ENCODE measurements at regions not wholly inside any gene's neighbourhood (a gene's known extent, or its start where the extent isn't known, plus 50 kb on each side); places are given as distances from the start of the nearest gene placed in this dataset.
"Not testable (repeated sequence)": the region's sequence is repeated elsewhere in the genome, so short reads cannot be mapped to it uniquely, and the experiment has no call there.

DNA sequence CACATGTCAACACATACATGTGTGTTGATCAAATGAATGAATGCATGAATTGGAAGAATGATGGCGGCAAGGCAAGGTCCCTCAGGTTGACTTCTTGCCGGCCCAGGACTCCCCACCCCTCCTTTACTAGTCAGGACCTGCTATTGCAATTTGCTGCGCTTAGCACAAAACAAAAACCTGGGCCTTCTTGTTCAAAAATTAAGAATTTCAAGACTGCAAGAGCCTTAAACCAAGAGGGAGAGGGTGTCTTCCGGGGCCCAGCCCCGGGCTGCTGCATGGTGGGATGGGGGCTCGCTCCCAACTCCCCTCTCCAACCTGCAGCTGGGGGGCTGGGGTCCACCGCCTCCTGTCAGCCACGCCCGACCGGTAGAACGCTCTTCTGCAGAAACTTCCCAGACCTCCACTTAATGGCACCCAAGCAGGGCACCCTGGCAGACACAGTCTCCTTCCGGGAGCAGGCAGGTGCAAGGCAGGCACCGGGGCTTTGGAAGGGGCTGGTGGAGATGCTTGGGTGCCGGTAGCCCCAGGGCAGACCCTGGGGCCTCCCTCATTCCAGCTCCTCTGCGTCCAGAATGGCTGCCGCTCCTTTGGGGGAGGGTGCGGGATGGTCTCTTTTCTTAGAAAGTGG lies 2896.5 kb downstream of the RPIA start:
- DNase-seq (ENCODE audit: low read depth); in situ Hi-C loops (cut with HindIII; ENCODE audit: low pct_unique_long_range_greater_than_20kb, low sequenced_read_pairs): not testable (repeated sequence)

DNA sequence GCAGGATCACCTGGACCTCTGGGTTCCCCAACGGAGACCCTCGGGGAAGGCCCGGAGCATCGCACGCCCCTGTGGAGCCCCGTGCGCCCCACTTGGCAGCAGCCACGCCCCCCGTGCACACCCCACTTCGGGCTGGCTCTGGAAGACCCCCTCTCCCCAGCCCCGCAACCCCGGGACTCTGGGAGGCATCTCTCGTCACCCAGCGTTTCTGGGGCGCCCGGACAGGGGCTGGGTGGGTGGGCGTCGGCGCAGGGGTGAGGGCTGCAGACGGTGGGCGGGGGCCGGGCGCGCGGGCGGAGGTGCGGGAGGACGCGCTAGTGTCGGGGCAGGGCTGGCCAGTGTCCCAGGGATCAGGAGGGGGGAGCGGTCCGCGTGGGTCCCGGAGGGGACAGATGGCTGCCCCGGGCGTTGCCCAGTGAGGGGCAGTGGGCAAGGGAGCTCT lies 2897.3 kb downstream of the RPIA start:
- in situ Hi-C loops (cut with HindIII; ENCODE audit: low pct_unique_long_range_greater_than_20kb, low sequenced_read_pairs); DNase-seq (ENCODE audit: low read depth): not testable (repeated sequence)

DNA sequence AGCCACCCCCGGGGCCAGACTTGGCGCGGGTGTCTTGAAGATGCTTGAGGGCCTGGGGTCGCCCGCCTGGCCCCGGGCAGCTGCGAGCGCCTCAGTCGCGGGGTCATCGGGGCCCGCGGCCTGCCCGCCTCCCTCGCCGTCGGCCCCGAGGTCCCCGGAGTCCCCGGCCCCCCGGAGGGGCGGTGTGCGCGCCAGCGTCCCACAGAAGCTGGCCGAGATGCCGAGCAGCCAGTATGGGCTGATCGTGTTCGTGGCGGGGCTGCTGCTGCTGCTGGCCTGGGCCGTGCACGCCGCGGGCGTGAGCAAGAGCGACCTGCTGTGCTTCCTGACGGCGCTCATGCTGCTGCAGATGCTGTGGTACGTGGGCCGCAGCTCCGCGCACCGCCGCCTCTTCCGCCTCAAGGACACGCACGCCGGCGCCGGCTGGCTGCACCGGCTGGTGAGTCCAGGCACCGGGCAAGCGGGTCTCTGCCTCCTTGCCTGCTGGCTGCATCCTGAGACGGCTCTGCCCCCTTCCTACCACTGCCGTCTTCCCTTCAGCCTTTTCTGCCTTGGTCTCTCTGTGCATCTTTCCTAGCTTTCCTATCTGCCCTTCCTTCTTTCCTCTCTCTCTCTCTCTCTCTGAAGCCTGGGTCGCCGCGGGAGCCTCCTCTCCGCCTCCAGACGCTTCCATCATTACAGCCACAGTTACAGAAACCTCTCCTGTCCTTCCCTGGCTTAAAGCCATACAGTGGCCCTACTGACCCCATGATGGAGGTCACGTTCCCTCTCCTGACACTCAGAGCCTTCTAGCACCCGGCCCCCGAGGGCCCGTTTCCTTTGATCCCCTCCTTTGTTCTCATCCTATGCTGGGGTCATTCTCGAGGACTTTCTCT lies 2898.2 kb downstream of the RPIA start:
- in situ Hi-C loops (cut with HindIII; ENCODE audit: low pct_unique_long_range_greater_than_20kb, low sequenced_read_pairs); DNase-seq (ENCODE audit: low read depth): not testable (repeated sequence)

- DNase-seq (ENCODE audit: low read depth); in situ Hi-C loops (cut with HindIII; ENCODE audit: low pct_unique_long_range_greater_than_20kb, low sequenced_read_pairs): not testable (repeated sequence)
These were observed 2898.9 kb downstream of the RPIA start for GRCh38 chr2:91590381-91590780.

GRCh38 chr2:91591066-91591465 lies 2899.6 kb downstream of the RPIA start:
- DNase-seq (ENCODE audit: low read depth); in situ Hi-C loops (cut with HindIII; ENCODE audit: low pct_unique_long_range_greater_than_20kb, low sequenced_read_pairs): not testable (repeated sequence)

- DNase-seq (ENCODE audit: low read depth); in situ Hi-C loops (cut with HindIII; ENCODE audit: low pct_unique_long_range_greater_than_20kb, low sequenced_read_pairs): not testable (repeated sequence)
These were observed 2906.0 kb downstream of the RPIA start for GRCh38 chr2:91597436-91597835.

- peak; percentile 63 for DNase-seq (ENCODE audit: low read depth)
- in situ Hi-C loops (cut with HindIII; ENCODE audit: low pct_unique_long_range_greater_than_20kb, low sequenced_read_pairs), result not testable (repeated sequence)
These were observed 2907.0 kb downstream of the RPIA start for GRCh38 chr2:91598519-91598918.

DNA sequence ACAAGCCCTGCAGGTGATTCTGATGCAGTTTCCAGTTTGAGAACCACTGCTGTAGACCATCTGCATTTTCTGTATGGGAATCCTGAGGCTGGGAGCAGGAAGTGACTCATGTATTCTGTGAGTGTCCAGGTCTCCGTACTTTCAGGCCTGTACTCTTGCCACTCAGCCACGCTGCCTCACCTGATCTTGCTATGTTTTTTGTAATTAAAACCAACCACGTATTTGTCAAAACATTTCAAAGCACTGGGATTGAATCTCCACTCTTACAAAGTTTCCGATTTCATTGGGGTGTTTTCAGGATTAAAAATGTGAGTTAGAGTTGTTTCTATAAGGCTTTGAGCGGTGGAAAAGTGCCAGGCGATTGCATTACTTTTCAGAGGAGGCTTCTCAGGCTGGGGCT lies 2907.5 kb downstream of the RPIA start:
- in situ Hi-C loops (cut with HindIII; ENCODE audit: low pct_unique_long_range_greater_than_20kb, low sequenced_read_pairs), result not testable (repeated sequence)
- DNase-seq (ENCODE audit: low read depth), result peak; percentile 46

GRCh38 chr2:91602860-91603259 lies 2911.4 kb downstream of the RPIA start:
- DNase-seq (ENCODE audit: low read depth); in situ Hi-C loops (cut with HindIII; ENCODE audit: low pct_unique_long_range_greater_than_20kb, low sequenced_read_pairs): not testable (repeated sequence)

DNA sequence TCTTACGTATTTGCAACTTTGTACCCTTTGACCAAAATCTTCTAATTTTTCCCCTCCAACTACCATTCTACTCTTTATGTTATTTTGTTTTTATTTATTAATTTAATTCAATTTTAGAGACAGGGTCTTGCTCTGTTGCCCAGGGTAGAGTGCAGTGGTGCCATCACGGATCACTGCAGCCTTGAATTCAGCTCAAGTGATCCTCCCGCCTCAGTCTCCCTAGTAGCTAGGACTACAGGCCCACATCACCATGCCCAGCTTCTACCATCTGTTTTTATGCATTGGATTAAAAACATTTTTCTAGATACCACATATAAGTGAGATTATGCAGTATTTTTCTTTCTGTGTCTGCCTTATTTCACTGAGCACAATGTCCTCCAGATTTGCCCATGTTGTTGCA lies 2912.5 kb downstream of the RPIA start:
- in situ Hi-C loops (cut with HindIII; ENCODE audit: low pct_unique_long_range_greater_than_20kb, low sequenced_read_pairs); DNase-seq (ENCODE audit: low read depth): not testable (repeated sequence)

GRCh38 chr2:91604629-91605028 lies 2913.2 kb downstream of the RPIA start:
- in situ Hi-C loops (cut with HindIII; ENCODE audit: low pct_unique_long_range_greater_than_20kb, low sequenced_read_pairs), result not testable (repeated sequence)

GRCh38 chr2:91623739-91624138 lies 2932.3 kb downstream of the RPIA start:
- in situ Hi-C loops (cut with HindIII; ENCODE audit: low pct_unique_long_range_greater_than_20kb, low sequenced_read_pairs); DNase-seq (ENCODE audit: low read depth): not testable (repeated sequence)

More at GRCh38 chr2:91604629-91605028, 2913.2 kb downstream of the RPIA start:
- not testable (repeated sequence) for DNase-seq (ENCODE audit: low read depth)

DNA sequence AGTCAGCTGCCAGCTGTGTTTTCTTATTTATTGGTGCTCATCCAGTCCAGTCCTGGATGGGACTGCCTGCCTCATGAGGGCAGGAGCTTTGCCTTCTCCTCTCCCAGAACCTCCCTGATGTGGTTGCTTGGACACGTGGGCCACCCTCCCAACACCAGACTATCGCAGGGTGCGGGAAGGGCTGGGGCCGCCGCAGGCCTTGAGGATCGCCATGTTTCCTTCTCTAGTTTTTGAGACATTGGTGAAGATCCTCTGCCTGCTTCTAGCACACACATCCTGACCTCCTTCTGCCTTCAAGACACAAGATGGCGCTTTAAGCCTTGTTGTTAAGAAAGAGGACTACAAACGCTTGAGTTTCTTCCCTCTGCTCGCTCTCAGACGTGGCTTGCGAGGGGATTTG lies 2937.0 kb downstream of the RPIA start:
- in situ Hi-C loops (cut with HindIII; ENCODE audit: low pct_unique_long_range_greater_than_20kb, low sequenced_read_pairs); DNase-seq (ENCODE audit: low read depth): not testable (repeated sequence)

GRCh38 chr2:91657193-91657592 lies 2965.7 kb downstream of the RPIA start:
- DNase-seq (ENCODE audit: low read depth); in situ Hi-C loops (cut with HindIII; ENCODE audit: low pct_unique_long_range_greater_than_20kb, low sequenced_read_pairs): not testable (repeated sequence)

DNA sequence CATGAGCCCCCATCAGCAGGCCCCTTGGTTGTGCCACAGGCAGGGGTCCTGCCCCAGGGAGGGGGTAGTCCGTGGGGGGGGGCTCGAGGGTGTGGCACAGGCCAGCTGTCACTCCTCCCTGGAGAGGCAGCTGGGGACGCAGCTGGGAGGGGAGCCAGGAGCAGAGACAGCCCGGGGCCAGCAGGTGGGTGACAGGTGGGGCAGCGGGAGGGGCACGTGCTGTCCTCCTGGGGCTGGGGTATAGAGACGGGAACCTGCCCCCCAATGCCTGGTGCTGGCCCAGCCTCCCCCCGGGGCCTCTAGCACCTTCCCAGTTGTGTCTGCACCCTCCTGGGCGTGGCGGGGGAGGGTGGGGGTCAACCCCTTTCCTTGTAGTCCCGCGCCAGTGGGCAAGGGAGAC lies 2966.9 kb downstream of the RPIA start:
- in situ Hi-C loops (cut with HindIII; ENCODE audit: low pct_unique_long_range_greater_than_20kb, low sequenced_read_pairs); DNase-seq (ENCODE audit: low read depth): not testable (repeated sequence)

- DNase-seq (ENCODE audit: low read depth); in situ Hi-C loops (cut with HindIII; ENCODE audit: low pct_unique_long_range_greater_than_20kb, low sequenced_read_pairs): not testable (repeated sequence)
These were observed 2967.9 kb downstream of the RPIA start for GRCh38 chr2:91659189-91659916.

DNA sequence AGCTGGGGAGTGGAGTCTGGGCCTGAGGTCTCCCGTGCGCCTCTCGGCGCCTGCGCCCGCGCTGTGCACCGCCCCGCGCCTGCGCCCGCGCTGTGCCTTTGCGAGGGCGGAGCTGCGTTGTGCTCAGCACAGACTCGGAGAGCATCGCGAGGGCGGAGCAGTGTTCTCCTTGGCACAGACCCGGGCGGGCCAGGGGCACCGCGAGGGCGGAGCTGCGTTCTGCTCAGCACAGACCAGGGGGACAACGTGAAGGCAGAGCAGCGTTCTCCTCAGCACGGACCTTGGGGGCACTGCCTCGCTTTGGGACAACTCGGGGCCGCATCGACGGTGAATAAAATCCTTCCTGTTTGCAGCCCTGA lies 2968.4 kb downstream of the RPIA start:
- in situ Hi-C loops (cut with HindIII; ENCODE audit: low pct_unique_long_range_greater_than_20kb, low sequenced_read_pairs); DNase-seq (ENCODE audit: low read depth): not testable (repeated sequence)

DNA sequence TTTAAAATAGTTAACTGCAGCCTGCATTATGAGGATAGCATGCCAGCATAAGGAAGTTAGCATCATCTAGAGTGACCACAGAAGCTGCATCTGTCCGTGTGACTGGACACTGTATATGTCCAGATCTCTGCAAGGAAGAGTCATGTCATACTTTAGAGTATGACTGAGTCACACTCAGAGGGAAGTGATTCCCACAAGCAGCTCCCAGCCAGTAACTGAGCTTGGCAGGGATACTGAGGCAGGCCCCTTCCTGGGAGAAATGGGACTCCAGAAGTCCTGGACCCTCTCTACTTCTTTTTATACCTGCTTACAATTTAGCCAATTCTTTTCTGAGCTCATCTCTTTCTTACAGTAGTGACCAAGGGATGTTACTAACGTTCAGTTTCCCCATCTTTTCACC lies 2975.9 kb downstream of the RPIA start:
- not testable (repeated sequence) for DNase-seq (ENCODE audit: low read depth)

DNA sequence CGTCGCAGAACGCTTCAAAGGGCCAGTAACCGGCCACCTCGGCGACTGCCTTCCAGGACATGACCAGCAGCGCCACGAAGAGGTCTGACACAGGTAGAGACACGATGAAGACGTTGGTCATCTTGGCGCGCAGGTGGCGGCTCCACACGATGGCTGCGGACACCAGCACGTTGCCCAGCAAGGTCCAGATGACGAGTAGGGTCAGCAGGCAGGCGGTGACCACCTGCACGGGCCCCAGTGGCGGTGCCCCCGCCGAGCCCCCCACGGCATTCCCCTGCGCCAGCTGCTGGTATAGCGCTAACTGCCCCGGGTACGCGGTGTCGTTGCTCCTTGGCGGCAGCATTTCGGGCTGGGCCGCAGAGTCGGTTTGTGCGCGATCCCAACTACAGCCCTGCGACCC lies 2994.1 kb downstream of the RPIA start:
- DNase-seq (ENCODE audit: low read depth); in situ Hi-C loops (cut with HindIII; ENCODE audit: low pct_unique_long_range_greater_than_20kb, low sequenced_read_pairs): not testable (repeated sequence)

More for the DNA sequence above, 2975.9 kb downstream of the RPIA start:
- in situ Hi-C loops (cut with HindIII; ENCODE audit: low pct_unique_long_range_greater_than_20kb, low sequenced_read_pairs), result not testable (repeated sequence)

All from Caki2 (cell line).